SK-N-SH (cell line): ENCODE measurements at regions not wholly inside any gene's neighbourhood (a gene's known extent, or its start where the extent isn't known, plus 50 kb on each side); places are given as distances from the start of the nearest gene placed in this dataset.

Experiments used
- CTCF ChIA-PET: fragments of 300-600, 350-600 bp; formaldehyde crosslinking; extraction: SDS; loops from one replicate; lab custom pipeline; 2021; lab: Yijun Ruan, JAX
- POLR2A ChIA-PET: fragments of 350-600 bp; sonication (Branson Sonifier 250); formaldehyde crosslinking; extraction: SDS; loops from one replicate; lab custom pipeline; 2020; ENCODE audit warnings: antibody characterized with exemption, inconsistent platforms; lab: Yijun Ruan, JAX
- DNase-seq: peaks from one replicate; pipeline ENCODE4 v3.0.0; 2012
- H2AFZ ChIP-seq: fragments of 200-600 bp; sonication (generic); 2 replicates; pipeline ENCODE4 v1.8.1; 2016; ENCODE audit warnings: antibody characterized with exemption, mild to moderate bottlenecking, low read depth
- H3F3A ChIP-seq: fragments of 200-600 bp; sonication (generic); replicated peaks from 2 replicates; pipeline ENCODE3; 2016; ENCODE audit warnings: antibody characterized with exemption, mild to moderate bottlenecking; ENCODE audit not compliant: insufficient read depth
- H3K27ac ChIP-seq, 2 experiments: fragments of 200-500 bp in 1 of 2; fragments of 200-600 bp in 1 of 2; sonication (Bioruptor generic) in 1 of 2; sonication (generic), shearing (Covaris generic) in 1 of 2; 2 replicates each; pipeline versions ENCODE4 v1.5.1 to v1.6.1; 2014 to 2016; ENCODE audit warnings: low read depth in 2 of 2, inconsistent platforms in 1 of 2, low read length in 1 of 2, mild to moderate bottlenecking in 1 of 2, mixed read lengths in 1 of 2
- H3K27me3 ChIP-seq: fragments of 200-600 bp; sonication (generic), shearing (Covaris generic); 2 replicates; pipeline ENCODE4 v1.6.1; 2016; ENCODE audit warnings: mixed run types; ENCODE audit not compliant: insufficient read depth
- H3K36me3 ChIP-seq, 2 experiments: fragments of 200-500 bp in 1 of 2; fragments of 200-600 bp in 1 of 2; sonication (Bioruptor generic) in 1 of 2; sonication (generic) in 1 of 2; replicated peaks in 1 of 2; 2 replicates each; pipeline versions ENCODE3 to v1.5.1; 2014 to 2016; ENCODE audit warnings: low read length in 1 of 2, mild to moderate bottlenecking in 1 of 2; ENCODE audit not compliant: insufficient read depth in 2 of 2, control insufficient read depth in 1 of 2
- H3K4me1 ChIP-seq, 2 experiments: fragments of 200-500 bp in 1 of 2; fragments of 200-600 bp in 1 of 2; sonication (Bioruptor generic) in 1 of 2; sonication (generic), shearing (Covaris generic) in 1 of 2; 2 replicates each; pipeline versions ENCODE4 v1.5.1 to v1.6.1; 2014 to 2016; ENCODE audit warnings: low read depth in 1 of 2, low read length in 1 of 2, mixed run types in 1 of 2; ENCODE audit not compliant: insufficient read depth in 2 of 2, control insufficient read depth in 1 of 2
- H3K4me2 ChIP-seq: fragments of 200-600 bp; sonication (generic), shearing (Covaris generic); 2 replicates; pipeline ENCODE4 v1.6.1; 2017; ENCODE audit warnings: mixed run types
- H3K4me3 ChIP-seq, 2 experiments: fragments of 200-500 bp in 1 of 2; fragments of 200-600 bp in 1 of 2; sonication (Bioruptor generic) in 1 of 2; sonication (generic), shearing (Covaris generic) in 1 of 2; 2 replicates each; pipeline versions ENCODE4 v1.5.1 to v1.8.1; 2014 to 2016; ENCODE audit warnings: low read depth in 2 of 2, inconsistent platforms in 1 of 2, low read length in 1 of 2, mild to moderate bottlenecking in 1 of 2, mixed read lengths in 1 of 2, moderate library complexity in 1 of 2
- H3K79me2 ChIP-seq: fragments of 200-600 bp; sonication (generic); 2 replicates; pipeline ENCODE4 v1.8.1; 2017; ENCODE audit warnings: mild to moderate bottlenecking; ENCODE audit not compliant: insufficient read depth
- H3K9ac ChIP-seq: fragments of 200-600 bp; sonication (generic); 2 replicates; pipeline ENCODE4 v1.6.1; 2017; ENCODE audit warnings: mixed run types
- H3K9me2 ChIP-seq: fragments of 200-600 bp; sonication (generic); 2 replicates; pipeline ENCODE4 v1.6.1; 2017; ENCODE audit warnings: mixed run types
- H3K9me3 ChIP-seq: fragments of 200-600 bp; sonication (generic); 2 replicates; pipeline ENCODE4 v1.6.1; 2017; ENCODE audit warnings: mixed run types, mild to moderate bottlenecking, moderate library complexity
- H4K20me1 ChIP-seq: fragments of 200-600 bp; sonication (generic); 2 replicates; pipeline ENCODE4 v1.6.1; 2017; ENCODE audit warnings: mild to moderate bottlenecking, mixed run types; ENCODE audit not compliant: insufficient read depth
- CHD2 ChIP-seq: fragments of 150-350 bp; IDR thresholded peaks from 2 replicates; pipeline ENCODE4 v1.6.1; 2018; ENCODE audit warnings: low read length; ENCODE audit not compliant: partially characterized antibody
- EP300 ChIP-seq, 2 experiments: IDR thresholded peaks; 2 replicates each; pipeline versions ENCODE4 v1.4.0 to v1.6.1; 2012; ENCODE audit warnings: borderline replicate concordance in 1 of 2, low read depth in 1 of 2, low read length in 1 of 2
- EZH2phosphoT487 ChIP-seq: fragments of 200-600 bp; sonication (generic); IDR thresholded peaks from 2 replicates; pipeline ENCODE4 v1.6.1; 2017; ENCODE audit warnings: low read depth, mixed run types, mild to moderate bottlenecking, antibody characterized with exemption, moderate library complexity, borderline replicate concordance
- FOXJ3 ChIP-seq: sonication (generic); formaldehyde crosslinking; IDR thresholded peaks from 2 replicates; pipeline ENCODE4 v1.5.1; 2020; ENCODE audit warnings: mild to moderate bottlenecking, missing genetic modification reagents
- RCOR1 ChIP-seq: fragments of 150-350 bp; IDR thresholded peaks from 2 replicates; pipeline ENCODE4 v1.6.1; 2017; ENCODE audit warnings: antibody characterized with exemption, low read length
- RFX5 ChIP-seq: IDR thresholded peaks from 2 replicates; pipeline ENCODE4 v1.6.1; 2012; ENCODE audit warnings: mild to moderate bottlenecking, improper control_type of control experiment, low read length
- RXRA ChIP-seq: IDR thresholded peaks from 2 replicates; pipeline ENCODE4 v1.4.0; 2012; ENCODE audit warnings: low read depth, mild to moderate bottlenecking, borderline replicate concordance
- SIN3A ChIP-seq: IDR thresholded peaks from 2 replicates; pipeline ENCODE4 v1.6.1; 2012; ENCODE audit warnings: low read depth, mild to moderate bottlenecking, low read length, moderate library complexity, borderline replicate concordance
- TAF1 ChIP-seq: IDR thresholded peaks from 2 replicates; pipeline ENCODE4 v1.6.1; 2012; ENCODE audit warnings: low read depth, mild to moderate bottlenecking, low read length, moderate library complexity, borderline replicate concordance
- TCF12 ChIP-seq: IDR thresholded peaks from 2 replicates; pipeline ENCODE4 v1.4.0; 2012
- TEAD4 ChIP-seq: IDR thresholded peaks from 2 replicates; pipeline ENCODE4 v1.4.0; 2012; ENCODE audit warnings: mild to moderate bottlenecking, borderline replicate concordance; ENCODE audit not compliant: insufficient read depth
- WGBS: methylation state at CpG from one replicate; pipeline ENCODE4 v1.1.6; 2017; ENCODE audit warnings: low lambda C conversion rate; 5-methylcytosine and 5-hydroxymethylcytosine counted together
- TF ChIP-seq, protein P1 (sequence below): IDR thresholded peaks from 2 replicates; pipeline ENCODE4 v1.4.0; 2012; ENCODE audit warnings: low read depth
- TF ChIP-seq, protein P2 (sequence below): fragments of 200-600 bp; sonication (generic); IDR thresholded peaks from 2 replicates; pipeline ENCODE4 v1.6.1; 2017; ENCODE audit warnings: antibody characterized with exemption, mild to moderate bottlenecking, moderate library complexity
- TF ChIP-seq, protein P3 (sequence below): IDR thresholded peaks from 2 replicates; pipeline ENCODE4 v1.4.0; 2012; ENCODE audit warnings: low read depth, borderline replicate concordance
- TF ChIP-seq, protein P4 (sequence below): fragments of 150-350 bp; IDR thresholded peaks from 2 replicates; pipeline ENCODE4 v1.6.1; 2016; ENCODE audit warnings: mild to moderate bottlenecking, low read depth, low read length

DNA sequence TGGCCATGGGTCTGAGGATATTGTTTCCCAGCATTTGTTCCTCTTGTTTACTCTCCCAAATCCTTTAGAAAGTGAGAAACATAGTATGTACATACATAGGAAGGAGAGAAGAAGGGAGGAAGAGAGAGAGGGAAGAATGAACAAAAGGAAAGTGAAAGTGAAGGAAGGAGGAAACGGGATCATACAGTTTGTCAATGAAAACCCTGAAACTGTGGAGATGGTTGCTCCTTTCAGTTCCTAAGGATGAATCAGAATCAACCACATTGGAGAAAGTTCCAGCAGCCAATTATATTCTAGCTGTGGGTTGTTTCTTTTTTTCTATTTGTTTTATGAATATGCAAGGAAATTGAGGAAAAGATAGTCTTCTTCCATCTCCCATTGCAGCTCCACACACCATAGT is 396.5 kb downstream of the MLLT3 start:
- H2AFZ ChIP-seq: peak overlapping the region; percentile 67
- no peaks in the 10 kb centered on the region for H3K4me1 ChIP-seq
- H3K9ac ChIP-seq: no peak overlapping the region
- H3K27me3 ChIP-seq: no peaks in the 10 kb centered on the region
- H3K9me3 ChIP-seq: no peaks in the 10 kb centered on the region
- H3K9me2 ChIP-seq: no peaks in the 10 kb centered on the region
- H3K4me3 ChIP-seq: peak overlapping the region in 1 of 2 experiments; percentile 12; a peak in 2 of 4 replicates
- no peak overlapping the region for H3K27ac ChIP-seq
- TF ChIP-seq FOXJ3 (CRISPR knock-in tag) (no peak), EZH2phosphoT487 (no peak), CHD2 (no peak), TAF1 (no peak), EP300 (IDR thresholded peaks at IDR 0.05; ENCODE audit: borderline replicate concordance in 1 of 2, low read depth in 1 of 2, low read length in 1 of 2) (no peak), RFX5 (no peak), TCF12 (no peak)
- TF ChIP-seq, protein P1, sequence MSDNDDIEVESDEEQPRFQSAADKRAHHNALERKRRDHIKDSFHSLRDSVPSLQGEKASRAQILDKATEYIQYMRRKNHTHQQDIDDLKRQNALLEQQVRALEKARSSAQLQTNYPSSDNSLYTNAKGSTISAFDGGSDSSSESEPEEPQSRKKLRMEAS: no peak
- TF ChIP-seq, protein P2, sequence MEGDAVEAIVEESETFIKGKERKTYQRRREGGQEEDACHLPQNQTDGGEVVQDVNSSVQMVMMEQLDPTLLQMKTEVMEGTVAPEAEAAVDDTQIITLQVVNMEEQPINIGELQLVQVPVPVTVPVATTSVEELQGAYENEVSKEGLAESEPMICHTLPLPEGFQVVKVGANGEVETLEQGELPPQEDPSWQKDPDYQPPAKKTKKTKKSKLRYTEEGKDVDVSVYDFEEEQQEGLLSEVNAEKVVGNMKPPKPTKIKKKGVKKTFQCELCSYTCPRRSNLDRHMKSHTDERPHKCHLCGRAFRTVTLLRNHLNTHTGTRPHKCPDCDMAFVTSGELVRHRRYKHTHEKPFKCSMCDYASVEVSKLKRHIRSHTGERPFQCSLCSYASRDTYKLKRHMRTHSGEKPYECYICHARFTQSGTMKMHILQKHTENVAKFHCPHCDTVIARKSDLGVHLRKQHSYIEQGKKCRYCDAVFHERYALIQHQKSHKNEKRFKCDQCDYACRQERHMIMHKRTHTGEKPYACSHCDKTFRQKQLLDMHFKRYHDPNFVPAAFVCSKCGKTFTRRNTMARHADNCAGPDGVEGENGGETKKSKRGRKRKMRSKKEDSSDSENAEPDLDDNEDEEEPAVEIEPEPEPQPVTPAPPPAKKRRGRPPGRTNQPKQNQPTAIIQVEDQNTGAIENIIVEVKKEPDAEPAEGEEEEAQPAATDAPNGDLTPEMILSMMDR: no peak
- no peaks in the 10 kb centered on the region for H3F3A ChIP-seq
- no peaks in the 10 kb centered on the region for H3K36me3 ChIP-seq
- ChIA-PET POLR2A (no interaction called here), CTCF (no interaction called here)
- 18% methylated on average over 1 of the region's 1 CpG for WGBS
- no peaks in the 10 kb centered on the region for H3K79me2 ChIP-seq
- H4K20me1 ChIP-seq: no peaks in the 10 kb centered on the region
- no peak for DNase-seq
- peak overlapping the region; percentile 57 for H3K4me2 ChIP-seq

DNA sequence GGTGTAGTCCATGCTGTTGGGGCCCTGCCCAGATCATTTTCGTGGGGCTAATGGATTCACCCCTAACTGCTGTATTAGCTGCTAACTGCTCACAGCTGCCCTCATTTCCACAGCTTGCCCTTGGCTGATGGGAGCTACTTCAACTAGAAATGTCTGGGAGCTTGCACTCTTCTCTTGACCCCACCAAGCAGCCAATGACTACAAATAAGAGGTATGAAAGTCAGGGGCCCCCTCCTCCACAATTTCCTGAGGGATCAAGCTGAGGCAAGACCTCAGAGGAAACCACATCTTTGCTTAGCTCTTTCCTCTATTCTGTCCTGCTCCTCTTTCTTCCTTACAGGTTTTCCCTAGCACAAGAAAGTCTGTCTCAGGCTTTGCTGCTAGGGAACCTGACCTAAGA is 397.5 kb downstream of the MLLT3 start:
- H3K9me2 ChIP-seq: no peaks in the 10 kb centered on the region
- no peak overlapping the region for H3K27ac ChIP-seq
- ChIA-PET POLR2A (no interaction called here), CTCF (interaction anchor here (0.7 kb wide), 1 partner anchor 8 kb away, joined by 3 read pairs; no protein-coding TSS in a partner anchor)
- 0% methylated on average over 1 of the region's 1 CpG for WGBS
- no peaks in the 10 kb centered on the region for H3K36me3 ChIP-seq
- no peaks in the 10 kb centered on the region for H3K9me3 ChIP-seq
- no peak overlapping the region for H3K4me2 ChIP-seq
- no peak for DNase-seq
- no peaks in the 10 kb centered on the region for H4K20me1 ChIP-seq
- H3F3A ChIP-seq: no peaks in the 10 kb centered on the region
- H3K4me1 ChIP-seq: no peaks in the 10 kb centered on the region
- no peaks in the 10 kb centered on the region for H3K27me3 ChIP-seq
- H3K4me3 ChIP-seq: no peak overlapping the region
- TF ChIP-seq TEAD4 (no peak), SIN3A (no peak), RXRA (no peak), RCOR1 (no peak), TCF12 (no peak)
- TF ChIP-seq, protein P3, sequence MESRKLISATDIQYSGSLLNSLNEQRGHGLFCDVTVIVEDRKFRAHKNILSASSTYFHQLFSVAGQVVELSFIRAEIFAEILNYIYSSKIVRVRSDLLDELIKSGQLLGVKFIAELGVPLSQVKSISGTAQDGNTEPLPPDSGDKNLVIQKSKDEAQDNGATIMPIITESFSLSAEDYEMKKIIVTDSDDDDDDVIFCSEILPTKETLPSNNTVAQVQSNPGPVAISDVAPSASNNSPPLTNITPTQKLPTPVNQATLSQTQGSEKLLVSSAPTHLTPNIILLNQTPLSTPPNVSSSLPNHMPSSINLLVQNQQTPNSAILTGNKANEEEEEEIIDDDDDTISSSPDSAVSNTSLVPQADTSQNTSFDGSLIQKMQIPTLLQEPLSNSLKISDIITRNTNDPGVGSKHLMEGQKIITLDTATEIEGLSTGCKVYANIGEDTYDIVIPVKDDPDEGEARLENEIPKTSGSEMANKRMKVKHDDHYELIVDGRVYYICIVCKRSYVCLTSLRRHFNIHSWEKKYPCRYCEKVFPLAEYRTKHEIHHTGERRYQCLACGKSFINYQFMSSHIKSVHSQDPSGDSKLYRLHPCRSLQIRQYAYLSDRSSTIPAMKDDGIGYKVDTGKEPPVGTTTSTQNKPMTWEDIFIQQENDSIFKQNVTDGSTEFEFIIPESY: no peak
- TF ChIP-seq, protein P4, sequence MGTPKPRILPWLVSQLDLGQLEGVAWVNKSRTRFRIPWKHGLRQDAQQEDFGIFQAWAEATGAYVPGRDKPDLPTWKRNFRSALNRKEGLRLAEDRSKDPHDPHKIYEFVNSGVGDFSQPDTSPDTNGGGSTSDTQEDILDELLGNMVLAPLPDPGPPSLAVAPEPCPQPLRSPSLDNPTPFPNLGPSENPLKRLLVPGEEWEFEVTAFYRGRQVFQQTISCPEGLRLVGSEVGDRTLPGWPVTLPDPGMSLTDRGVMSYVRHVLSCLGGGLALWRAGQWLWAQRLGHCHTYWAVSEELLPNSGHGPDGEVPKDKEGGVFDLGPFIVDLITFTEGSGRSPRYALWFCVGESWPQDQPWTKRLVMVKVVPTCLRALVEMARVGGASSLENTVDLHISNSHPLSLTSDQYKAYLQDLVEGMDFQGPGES: no peak
- no peak overlapping the region for H2AFZ ChIP-seq
- no peak overlapping the region for H3K9ac ChIP-seq
- H3K79me2 ChIP-seq: no peaks in the 10 kb centered on the region
